CD4-positive, alpha-beta T cell treated with Interleukin-17A for 1 hour (primary cell): ENCODE measurements at regions not wholly inside any gene's neighbourhood (a gene's known extent, or its start where the extent isn't known, plus 50 kb on each side); places are given as distances from the start of the nearest gene placed in this dataset.
"Not testable (repeated sequence)": the region's sequence is repeated elsewhere in the genome, so short reads cannot be mapped to it uniquely, and the experiment has no call there.

ENCODE experiments used
- DNase-seq: peaks from one replicate; pipeline ENCODE4 v3.0.0-alpha.2; 2020

DNA sequence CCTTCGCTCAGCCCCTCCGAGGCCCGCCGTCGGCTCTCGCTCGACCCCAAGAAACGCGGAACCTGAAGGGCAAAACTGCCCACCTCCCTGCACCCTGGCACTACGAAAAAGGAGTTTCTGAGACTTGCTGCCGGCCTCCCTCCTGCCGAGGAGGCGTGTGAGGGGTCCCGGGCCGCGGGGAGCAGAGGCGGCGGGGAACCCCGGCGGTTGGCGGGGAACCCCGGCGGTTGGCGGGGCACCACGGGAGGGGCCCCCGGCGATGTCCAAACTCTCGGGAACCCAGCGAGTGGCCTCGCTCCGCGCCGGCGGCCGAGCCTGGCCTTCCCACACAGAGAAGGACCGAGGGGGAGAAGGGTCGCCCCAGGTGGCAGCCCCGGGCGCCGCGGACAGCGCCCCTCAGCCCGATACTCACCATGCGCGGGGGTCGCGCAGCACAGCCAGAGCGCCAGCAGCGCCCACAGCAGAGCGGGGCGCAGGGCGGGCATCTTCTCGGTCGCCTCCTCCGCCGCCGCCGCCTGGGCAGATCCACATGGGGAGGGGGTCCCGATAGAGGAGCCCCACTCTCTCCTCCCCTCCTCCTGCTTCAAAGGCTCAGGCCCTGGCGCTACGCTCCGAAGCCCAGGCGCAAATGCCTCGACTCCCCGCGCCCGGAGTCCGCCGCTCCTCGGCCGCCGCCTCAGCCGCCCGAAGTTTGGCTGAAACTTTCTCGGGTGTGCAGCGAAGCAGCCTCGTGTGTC is 69.4 kb upstream of the NUDT4B start:
- DNase-seq: peak; percentile 52

DNA sequence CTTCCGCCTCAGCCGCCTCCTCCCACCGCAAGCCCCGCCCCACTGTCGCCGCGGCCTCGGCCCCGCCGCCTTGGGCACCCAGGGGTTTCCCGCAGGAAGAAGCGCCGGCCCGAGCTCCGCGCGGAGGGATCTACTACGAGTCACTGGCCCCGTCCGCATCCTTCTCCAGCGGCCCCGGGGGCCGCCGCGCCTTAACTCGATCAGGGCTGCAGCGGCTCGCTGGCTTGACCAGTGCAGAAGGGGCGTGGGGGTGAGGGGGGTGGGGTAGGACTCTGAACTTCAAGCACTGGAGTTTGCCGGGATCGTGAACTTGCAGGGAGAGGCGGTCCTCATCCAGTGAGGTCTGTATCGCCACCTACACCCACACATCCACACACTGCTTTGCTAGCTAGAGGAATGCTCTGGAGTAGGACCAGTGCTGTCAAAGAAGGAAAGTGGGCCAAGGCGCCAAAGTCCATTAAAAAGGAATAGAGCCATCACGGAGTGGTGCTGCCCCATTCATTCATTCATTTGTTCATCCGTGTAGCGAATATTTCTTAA is 68.7 kb upstream of the NUDT4B start:
- DNase-seq: not testable (repeated sequence)

DNA sequence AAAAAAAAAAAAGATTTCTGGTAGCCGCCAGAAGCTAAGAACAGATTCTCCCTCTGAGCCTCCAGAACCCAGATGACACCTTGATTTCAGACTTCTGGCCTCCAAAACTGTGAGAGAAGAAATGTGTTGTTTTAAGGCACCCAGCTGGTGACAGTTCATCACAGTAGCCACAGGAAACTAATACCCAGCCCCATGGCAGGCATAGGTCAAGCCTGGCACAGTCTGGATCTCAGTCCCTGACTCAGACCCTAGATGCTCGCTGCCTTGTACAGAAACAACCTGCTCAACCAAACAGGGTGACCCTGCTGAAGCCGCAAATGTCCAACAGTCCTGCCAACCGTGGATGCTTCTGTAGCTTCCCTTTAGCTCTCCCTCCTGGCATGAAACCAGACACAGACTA is 61.8 kb upstream of the NUDT4B start:
- DNase-seq: not testable (repeated sequence)

DNA sequence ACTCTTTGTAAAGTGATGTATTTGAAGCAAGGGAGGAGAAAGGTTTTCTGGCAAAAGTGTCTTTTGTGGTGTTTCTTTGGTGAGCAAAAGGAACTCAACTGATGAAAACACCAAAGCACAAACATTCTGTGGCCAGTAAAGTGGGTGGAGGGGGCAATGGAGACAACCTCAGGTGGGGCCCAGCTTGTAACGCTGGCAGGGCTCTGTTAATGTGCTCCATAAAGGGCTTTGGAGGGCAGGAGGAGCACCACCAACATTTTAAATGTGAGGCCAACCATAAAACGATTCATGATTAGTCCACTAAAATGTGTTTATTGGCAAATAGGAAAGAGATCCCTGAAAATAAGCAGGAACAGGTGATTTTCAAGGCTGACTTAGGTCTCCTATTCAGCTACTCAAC is 61.2 kb upstream of the NUDT4B start:
- DNase-seq: not testable (repeated sequence)
